Natural killer cell (primary cell): ENCODE measurements at regions not wholly inside any gene's neighbourhood (a gene's known extent, or its start where the extent isn't known, plus 50 kb on each side); places are given as distances from the start of the nearest gene placed in this dataset.

Experiments used
- ATAC-seq, 3 donors: fragments of 150-1000 bp in 2 of 3; fragments of 200-7000 bp in 1 of 3; cut with Tn5 transposase; 1 replicate in 1 of 3; 2 replicates in 2 of 3; pipeline ENCODE4 v1.10.0; 2021; ENCODE audit warnings: mild to moderate bottlenecking in 2 of 3, moderate library complexity in 2 of 3
- DNase-seq, 2 donors: peaks; one replicate each; pipeline versions ENCODE4 v3.0.0 to v3.0.0-alpha.2; 2013 to 2021; ENCODE audit warnings: mixed read lengths in 1 of 2
- H3K27ac ChIP-seq: one replicate; pipeline ENCODE4 v1.5.1; 2013; ENCODE audit warnings: mild to moderate bottlenecking, low read length
- H3K27me3 ChIP-seq: one replicate; pipeline ENCODE4 v1.6.1; 2013; ENCODE audit warnings: low read length; ENCODE audit not compliant: control insufficient read depth, insufficient read depth
- H3K36me3 ChIP-seq: one replicate; pipeline ENCODE4 v1.6.1; 2013; ENCODE audit warnings: low read length; ENCODE audit not compliant: control insufficient read depth, insufficient read depth
- H3K4me1 ChIP-seq: one replicate; pipeline ENCODE4 v1.6.1; 2013; ENCODE audit warnings: low read length; ENCODE audit not compliant: control insufficient read depth, insufficient read depth
- H3K4me3 ChIP-seq: one replicate; pipeline ENCODE4 v1.5.1; 2013; ENCODE audit warnings: low read length
- H3K9me3 ChIP-seq: one replicate; pipeline ENCODE4 v1.6.1; 2013; ENCODE audit warnings: low read length; ENCODE audit not compliant: control insufficient read depth, insufficient read depth
- H3K27ac Mint-ChIP-seq, 2 donors: one replicate each; pipeline ENCODE4 v1.8.0; 2022; ENCODE audit warnings: mild to moderate bottlenecking in 2 of 2, mixed read lengths in 2 of 2, moderate library complexity in 1 of 2
- H3K27me3 Mint-ChIP-seq, 2 donors: one replicate each; pipeline ENCODE4 v1.8.0; 2022; ENCODE audit warnings: low read depth in 2 of 2, mixed read lengths in 2 of 2
- H3K36me3 Mint-ChIP-seq: one replicate; pipeline ENCODE4 v1.8.0; 2022; ENCODE audit warnings: mixed read lengths
- H3K4me1 Mint-ChIP-seq, 2 donors: one replicate each; pipeline ENCODE4 v1.8.0; 2022; ENCODE audit warnings: mixed read lengths in 2 of 2
- H3K4me3 Mint-ChIP-seq: one replicate; pipeline ENCODE4 v1.8.0; 2022; ENCODE audit warnings: mild to moderate bottlenecking, moderate library complexity, mixed read lengths
- H3K9me3 Mint-ChIP-seq, 2 donors: one replicate each; pipeline ENCODE4 v1.8.0; 2022; ENCODE audit warnings: mixed read lengths in 2 of 2
- WGBS: methylation state at CpG from one replicate; pipeline ENCODE4 v1.1.7; 2013; ENCODE audit warnings: missing lambda C conversion rate; ENCODE audit not compliant: insufficient coverage; 5-methylcytosine and 5-hydroxymethylcytosine counted together
- intact Hi-C: fragments of 100-400 bp; cut with micrococcal nuclease; formaldehyde crosslinking; loops from one replicate; pipeline ENCODE4 v1.14.2; 2022
- TF ChIP-seq, protein P1 (sequence below): fragments of 200-600 bp; IDR thresholded peaks from one replicate; pipeline ENCODE4 v1.8.0; 2022; ENCODE audit warnings: antibody characterized with exemption

GRCh38 chr3:153090973-153091372 lies 71.1 kb upstream of the RAP2B start:
- Histone ChIP-seq H3K27me3 (no peaks in the 10 kb centered on the region), H3K27ac (no peak overlapping the region), H3K9me3 (no peaks in the 10 kb centered on the region), H3K36me3 (no peaks in the 10 kb centered on the region), H3K4me3 (no peak overlapping the region), H3K4me1 (no peaks in the 10 kb centered on the region)
- peak in 1 of 2 donors; percentile 39 for DNase-seq
- TF ChIP-seq, protein P1, sequence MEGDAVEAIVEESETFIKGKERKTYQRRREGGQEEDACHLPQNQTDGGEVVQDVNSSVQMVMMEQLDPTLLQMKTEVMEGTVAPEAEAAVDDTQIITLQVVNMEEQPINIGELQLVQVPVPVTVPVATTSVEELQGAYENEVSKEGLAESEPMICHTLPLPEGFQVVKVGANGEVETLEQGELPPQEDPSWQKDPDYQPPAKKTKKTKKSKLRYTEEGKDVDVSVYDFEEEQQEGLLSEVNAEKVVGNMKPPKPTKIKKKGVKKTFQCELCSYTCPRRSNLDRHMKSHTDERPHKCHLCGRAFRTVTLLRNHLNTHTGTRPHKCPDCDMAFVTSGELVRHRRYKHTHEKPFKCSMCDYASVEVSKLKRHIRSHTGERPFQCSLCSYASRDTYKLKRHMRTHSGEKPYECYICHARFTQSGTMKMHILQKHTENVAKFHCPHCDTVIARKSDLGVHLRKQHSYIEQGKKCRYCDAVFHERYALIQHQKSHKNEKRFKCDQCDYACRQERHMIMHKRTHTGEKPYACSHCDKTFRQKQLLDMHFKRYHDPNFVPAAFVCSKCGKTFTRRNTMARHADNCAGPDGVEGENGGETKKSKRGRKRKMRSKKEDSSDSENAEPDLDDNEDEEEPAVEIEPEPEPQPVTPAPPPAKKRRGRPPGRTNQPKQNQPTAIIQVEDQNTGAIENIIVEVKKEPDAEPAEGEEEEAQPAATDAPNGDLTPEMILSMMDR: no peak
- Mint-ChIP-seq H3K27ac (no peak overlapping the region), H3K27me3 (no peaks in the 10 kb centered on the region), H3K4me1 (peaks cover 4 to 5% of the 10 kb centered on the region in 2 donors), H3K36me3 (no peaks in the 10 kb centered on the region), H3K9me3 (no peaks in the 10 kb centered on the region), H3K4me3 (no peak overlapping the region)
- intact Hi-C loops: no loop called here
- 67% methylated on average over 1 of the region's 1 CpG for WGBS
- ATAC-seq: no peak

DNA sequence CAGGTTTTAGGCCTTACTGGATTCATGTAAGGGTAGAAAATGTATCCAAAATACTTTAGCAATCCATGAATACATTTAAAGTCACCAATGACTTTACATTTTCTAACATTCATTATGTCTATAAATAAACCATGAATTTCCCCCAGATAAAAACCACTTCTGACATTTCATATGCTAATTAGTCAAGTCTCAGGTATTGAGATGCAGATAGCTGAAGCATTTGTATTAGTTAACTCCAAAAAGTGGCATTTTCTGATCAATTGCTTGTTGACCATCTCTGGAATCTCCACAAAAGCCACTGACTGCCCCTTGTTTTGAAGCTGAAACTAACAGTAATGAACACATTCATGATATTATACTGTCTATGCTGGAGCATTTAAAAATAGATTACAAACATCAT lies 68.4 kb upstream of the RAP2B start:
- H3K27me3 ChIP-seq: no peaks in the 10 kb centered on the region
- no peaks in the 10 kb centered on the region for H3K4me1 ChIP-seq
- H3K36me3 ChIP-seq: no peaks in the 10 kb centered on the region
- Mint-ChIP-seq H3K27ac (no peak overlapping the region), H3K4me1 (peaks cover 4 to 10% of the 10 kb centered on the region in 2 donors), H3K4me3 (no peak overlapping the region), H3K27me3 (no peaks in the 10 kb centered on the region), H3K9me3 (no peaks in the 10 kb centered on the region), H3K36me3 (no peaks in the 10 kb centered on the region)
- ATAC-seq (no peak), DNase-seq (no peak)
- H3K9me3 ChIP-seq: no peaks in the 10 kb centered on the region
- H3K27ac ChIP-seq: no peak overlapping the region
- intact Hi-C loops: no loop called here
- H3K4me3 ChIP-seq: no peak overlapping the region
- TF ChIP-seq, protein P1: no peak

- Histone ChIP-seq H3K27ac (no peak overlapping the region), H3K4me3 (no peak overlapping the region), H3K9me3 (no peaks in the 10 kb centered on the region), H3K27me3 (no peaks in the 10 kb centered on the region), H3K4me1 (no peaks in the 10 kb centered on the region), H3K36me3 (no peaks in the 10 kb centered on the region)
- H3K27me3 Mint-ChIP-seq: no peaks in the 10 kb centered on the region
- no peaks in the 10 kb centered on the region for H3K9me3 Mint-ChIP-seq
- H3K4me1 Mint-ChIP-seq: peaks cover 4 to 10% of the 10 kb centered on the region in 2 donors
- no peak for DNase-seq
- no peak overlapping the region for H3K27ac Mint-ChIP-seq
- WGBS: 71% methylated on average over 1 of the region's 1 CpG
- no peak overlapping the region for H3K4me3 Mint-ChIP-seq
- TF ChIP-seq, protein P1: no peak
- ATAC-seq: no peak
- no peaks in the 10 kb centered on the region for H3K36me3 Mint-ChIP-seq
- intact Hi-C loops: no loop called here
Measured at GRCh38 chr3:153094386-153094785, 67.6 kb upstream of the RAP2B start.

DNA sequence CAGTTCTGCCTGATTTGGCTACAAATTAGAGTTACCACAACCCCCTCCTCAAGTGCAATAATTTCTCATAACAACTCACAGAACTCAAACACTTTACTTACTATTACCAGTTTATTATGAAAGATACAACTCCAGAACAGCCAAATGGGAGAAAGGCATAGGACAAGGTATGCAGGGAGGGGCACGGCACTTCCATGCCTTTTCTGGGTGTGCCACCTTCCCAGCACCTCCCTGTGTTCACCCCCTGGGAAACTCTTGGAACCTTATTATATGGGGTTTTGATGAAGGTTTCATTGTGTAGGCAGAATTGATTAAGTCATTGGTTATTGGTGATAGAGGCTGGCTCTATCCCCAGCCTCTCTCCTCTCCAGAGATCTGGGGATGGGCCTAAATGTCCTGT lies 66.6 kb upstream of the RAP2B start:
- intact Hi-C loops: no loop called here
- Histone ChIP-seq H3K27ac (no peak overlapping the region), H3K27me3 (no peaks in the 10 kb centered on the region), H3K4me3 (no peak overlapping the region), H3K4me1 (no peaks in the 10 kb centered on the region), H3K9me3 (no peaks in the 10 kb centered on the region), H3K36me3 (no peaks in the 10 kb centered on the region)
- Mint-ChIP-seq H3K4me3 (no peak overlapping the region), H3K4me1 (peaks cover 4 to 10% of the 10 kb centered on the region in 2 donors), H3K9me3 (no peaks in the 10 kb centered on the region), H3K36me3 (no peaks in the 10 kb centered on the region), H3K27ac (no peak overlapping the region), H3K27me3 (no peaks in the 10 kb centered on the region)
- TF ChIP-seq, protein P1: no peak
- ATAC-seq (no peak), DNase-seq (no peak)
- WGBS: 100% methylated on average over 1 of the region's 1 CpG
